ENCODE measurements at regions not wholly inside any gene's neighbourhood (a gene's known extent, or its start where the extent isn't known, plus 50 kb on each side); places are given as distances from the start of the nearest gene placed in this dataset.

GRCh38 chr6:43852350-43852864 is 82.4 kb downstream of the VEGFA start (continued):
- TF ChIP-seq PTBP1 (IDR thresholded peaks at IDR 0.05; ENCODE audit: low read depth, low read length) (no peak), THRAP3 (IDR thresholded peaks at IDR 0.05; ENCODE audit: borderline replicate concordance) (no peak), BCL6 (CRISPR knock-in tag; IDR thresholded peaks at IDR 0.05) (no peak), HOMEZ (CRISPR knock-in tag; IDR thresholded peaks at IDR 0.05) (no peak), FOXK1 (CRISPR knock-in tag; IDR thresholded peaks at IDR 0.05; ENCODE audit: borderline replicate concordance) (no peak), NFE2 (IDR thresholded peaks at IDR 0.05; ENCODE audit: low read depth) (no peak), RFX5 (IDR thresholded peaks at IDR 0.05; ENCODE audit: low read depth, low read length) (no peak), NR1H2 (CRISPR knock-in tag; IDR thresholded peaks at IDR 0.05) (no peak), VEZF1 (CRISPR knock-in tag; IDR thresholded peaks at IDR 0.05) (no peak), DIDO1 (tag; IDR thresholded peaks at IDR 0.05; ENCODE audit: low read depth) (no peak), ZNF586 (CRISPR knock-in tag; conservative IDR thresholded peaks at IDR 0.05) (no peak), SOX6 (IDR thresholded peaks at IDR 0.05) (no peak), BRCA1 (IDR thresholded peaks at IDR 0.05) (no peak), BRCA1 (CRISPR knock-in tag; IDR thresholded peaks at IDR 0.05) (no peak), PHF8 (IDR thresholded peaks at IDR 0.05; ENCODE audit: borderline replicate concordance, low read length) (no peak), HCFC1 (IDR thresholded peaks at IDR 0.05; ENCODE audit: low read depth, low read length) (no peak), RFX1 (IDR thresholded peaks at IDR 0.05) (no peak), HDAC1 (IDR thresholded peaks at IDR 0.05) (peak in 1 of 2 experiments; percentile 62; a peak in 2 of 4 replicates)

Measured in K562 (cell line).